Liver (tissue), 8 donors: ENCODE measurements at regions not wholly inside any gene's neighbourhood (a gene's known extent, or its start where the extent isn't known, plus 50 kb on each side); places are given as distances from the start of the nearest gene placed in this dataset.

Experiments
- DNase-seq: peaks from one replicate; pipeline ENCODE4 v3.0.0-alpha.2; 2017; ENCODE audit warnings: low spot score
- H3K27ac ChIP-seq, 2 donors: one replicate each; pipeline ENCODE4 v1.7.0; 2013; ENCODE audit warnings: inconsistent platforms in 2 of 2, low read length in 2 of 2, control low read depth in 1 of 2, low read depth in 1 of 2, mild to moderate bottlenecking in 1 of 2
- H3K27me3 ChIP-seq, 4 donors: one replicate each; pipeline versions ENCODE4 v1.6.1 to v1.7.0; 2013; ENCODE audit warnings: low read length in 3 of 4, inconsistent platforms in 1 of 4, mild to moderate bottlenecking in 1 of 4, moderate library complexity in 1 of 4; ENCODE audit not compliant: control insufficient read depth in 4 of 4, insufficient read depth in 4 of 4
- H3K36me3 ChIP-seq, 4 donors: one replicate each; pipeline versions ENCODE4 v1.6.1 to v1.7.0; 2013; ENCODE audit warnings: low read length in 3 of 4, mild to moderate bottlenecking in 3 of 4, low read depth in 1 of 4, moderate library complexity in 1 of 4; ENCODE audit not compliant: control insufficient read depth in 4 of 4, insufficient read depth in 3 of 4
- H3K4me1 ChIP-seq, 4 donors: one replicate each; pipeline versions ENCODE4 v1.6.1 to v1.7.0; 2013; ENCODE audit warnings: low read length in 3 of 4, mild to moderate bottlenecking in 3 of 4, moderate library complexity in 1 of 4; ENCODE audit not compliant: control insufficient read depth in 4 of 4, insufficient read depth in 4 of 4
- H3K4me3 ChIP-seq, 3 donors: one replicate each; pipeline versions ENCODE4 v1.6.1 to v1.7.0; 2013; ENCODE audit warnings: low read length in 3 of 3, control low read depth in 1 of 3, low read depth in 1 of 3, mild to moderate bottlenecking in 1 of 3
- H3K9ac ChIP-seq, 2 donors: one replicate each; pipeline ENCODE4 v1.7.0; 2013; ENCODE audit warnings: low read length in 2 of 2, mild to moderate bottlenecking in 2 of 2, moderate library complexity in 2 of 2, control low read depth in 1 of 2, low read depth in 1 of 2
- H3K9me3 ChIP-seq, 4 donors: one replicate each; pipeline versions ENCODE4 v1.6.1 to v1.7.0; 2013; ENCODE audit warnings: low read length in 3 of 4; ENCODE audit not compliant: control insufficient read depth in 4 of 4
- ATF3 ChIP-seq: IDR thresholded peaks from 2 replicates; pipeline ENCODE4 v1.6.1; 2016; ENCODE audit warnings: antibody characterized with exemption
- CTCF ChIP-seq: fragments of 150-350 bp; IDR thresholded peaks from 2 replicates; pipeline ENCODE4 v1.5.1; 2017; ENCODE audit warnings: improper control_type of control experiment, low read depth, low read length; ENCODE audit not compliant: missing input control
- FOXA1 ChIP-seq: IDR thresholded peaks from 2 replicates; pipeline ENCODE4 v1.6.1; 2016; ENCODE audit warnings: antibody characterized with exemption
- FOXA2 ChIP-seq: IDR thresholded peaks from 2 replicates; pipeline ENCODE4 v1.6.1; 2016; ENCODE audit warnings: antibody characterized with exemption
- GABPA ChIP-seq, 2 donors: IDR thresholded peaks in 1 of 2; conservative IDR thresholded peaks in 1 of 2; 2 replicates each; pipeline ENCODE4 v1.6.1; 2016; ENCODE audit warnings: antibody characterized with exemption in 2 of 2, mild to moderate bottlenecking in 1 of 2, moderate library complexity in 1 of 2
- HNF4A ChIP-seq, 2 donors: conservative IDR thresholded peaks; 2 replicates each; pipeline ENCODE4 v1.6.1; 2016; ENCODE audit warnings: antibody characterized with exemption in 2 of 2, mild to moderate bottlenecking in 2 of 2
- HNF4G ChIP-seq: IDR thresholded peaks from 2 replicates; pipeline ENCODE4 v1.6.1; 2016; ENCODE audit warnings: antibody characterized with exemption
- RAD21 ChIP-seq, 2 donors: IDR thresholded peaks; 2 replicates each; pipeline ENCODE4 v1.6.1; 2016; ENCODE audit warnings: antibody characterized with exemption in 2 of 2, mild to moderate bottlenecking in 2 of 2
- REST ChIP-seq: IDR thresholded peaks from 2 replicates; pipeline ENCODE4 v1.6.1; 2016; ENCODE audit warnings: antibody characterized with exemption, mild to moderate bottlenecking
- SP1 ChIP-seq: IDR thresholded peaks from 2 replicates; pipeline ENCODE4 v1.6.1; 2018; ENCODE audit warnings: antibody characterized with exemption, mild to moderate bottlenecking
- TAF1 ChIP-seq: conservative IDR thresholded peaks from 2 replicates; pipeline ENCODE4 v1.6.1; 2016; ENCODE audit warnings: antibody characterized with exemption, mild to moderate bottlenecking
- YY1 ChIP-seq: IDR thresholded peaks from 2 replicates; pipeline ENCODE4 v1.6.1; 2016; ENCODE audit warnings: antibody characterized with exemption, mild to moderate bottlenecking
- ZBTB33 ChIP-seq: IDR thresholded peaks from 2 replicates; pipeline ENCODE4 v1.6.1; 2016; ENCODE audit warnings: antibody characterized with exemption
- WGBS: extraction: QIAGEN DNeasy Blood & Tissue Kit; methylation state at CpG from one replicate; pipeline ENCODE4 v1.1.7; 2013; 5-methylcytosine and 5-hydroxymethylcytosine counted together
- donor health status: healthy.
- donor health status: healthy.
- donor health status: healthy.
- donor health status: healthy.
- donor health status: healthy.

GRCh38 chrY:15368786-15369185, 844.5 kb downstream of the NLGN4Y start:
- no peak overlapping the region for H3K27ac ChIP-seq
- no peak for TF ChIP-seq HNF4G
- TF ChIP-seq YY1 = no peak
- no peak for TF ChIP-seq SP1
- no peaks in the 10 kb centered on the region for H3K36me3 ChIP-seq
- no peaks in the 10 kb centered on the region for H3K4me1 ChIP-seq
- no peak for DNase-seq
- no peaks in the 10 kb centered on the region for H3K9me3 ChIP-seq
- no peak overlapping the region for H3K4me3 ChIP-seq
- H3K27me3 ChIP-seq = no peaks in the 10 kb centered on the region
- H3K9ac ChIP-seq = no peak overlapping the region
- 72% methylated on average over 3 of the region's 3 CpGs for WGBS

GRCh38 chrY:15385178-15385577, 860.8 kb downstream of the NLGN4Y start:
- Histone ChIP-seq H3K27ac (no peak overlapping the region), H3K9me3 (no peaks in the 10 kb centered on the region), H3K27me3 (no peaks in the 10 kb centered on the region), H3K36me3 (no peaks in the 10 kb centered on the region), H3K4me3 (no peak overlapping the region), H3K9ac (no peak overlapping the region), H3K4me1 (no peaks in the 10 kb centered on the region)
- WGBS = 83% methylated on average over 1 of the region's 1 CpG
- TF ChIP-seq ZBTB33 (no peak), SP1 (no peak), CTCF (no peak)
- DNase-seq = no peak

GRCh38 chrY:15397556-15398280, 873.4 kb downstream of the NLGN4Y start:
- no peak overlapping the region for H3K4me3 ChIP-seq
- no peaks in the 10 kb centered on the region for H3K4me1 ChIP-seq
- no peak overlapping the region for H3K9ac ChIP-seq
- DNase-seq = no peak
- no peak overlapping the region for H3K27ac ChIP-seq
- 94% methylated on average over 1 of the region's 1 CpG for WGBS
- TF ChIP-seq RAD21 (IDR thresholded peaks at IDR 0.05) = no peak
- no peaks in the 10 kb centered on the region for H3K27me3 ChIP-seq
- no peaks in the 10 kb centered on the region for H3K36me3 ChIP-seq
- no peaks in the 10 kb centered on the region for H3K9me3 ChIP-seq

- Histone ChIP-seq H3K27me3 (no peaks in the 10 kb centered on the region), H3K4me1 (no peaks in the 10 kb centered on the region), H3K4me3 (no peak overlapping the region), H3K27ac (no peak overlapping the region), H3K9me3 (no peaks in the 10 kb centered on the region), H3K36me3 (no peaks in the 10 kb centered on the region), H3K9ac (no peak overlapping the region)
- no peak for DNase-seq
- 88% methylated on average over 2 of the region's 2 CpGs for WGBS
- TF ChIP-seq ATF3 (no peak), GABPA (IDR thresholded peaks at IDR 0.05 in 1 of 2, conservative IDR thresholded peaks at IDR 0.05 in 1 of 2) (no peak), TAF1 (no peak), CTCF (no peak), HNF4A (conservative IDR thresholded peaks at IDR 0.05) (no peak), REST (no peak), HNF4G (no peak), FOXA1 (no peak), FOXA2 (no peak)
Measured at GRCh38 chrY:15402451-15402850, 878.1 kb downstream of the NLGN4Y start.
